GM21390 (cell line): ENCODE measurements at regions not wholly inside any gene's neighbourhood (a gene's known extent, or its start where the extent isn't known, plus 50 kb on each side); places are given as distances from the start of the nearest gene placed in this dataset.
"Not testable (repeated sequence)": the region's sequence is repeated elsewhere in the genome, so short reads cannot be mapped to it uniquely, and the experiment has no call there.

Source experiments
- ATAC-seq: cut with Tn5 transposase; IDR thresholded peaks from one replicate; pipeline ENCODE4 v1.9.1; 2021; ENCODE audit not compliant: unreplicated experiment

DNA sequence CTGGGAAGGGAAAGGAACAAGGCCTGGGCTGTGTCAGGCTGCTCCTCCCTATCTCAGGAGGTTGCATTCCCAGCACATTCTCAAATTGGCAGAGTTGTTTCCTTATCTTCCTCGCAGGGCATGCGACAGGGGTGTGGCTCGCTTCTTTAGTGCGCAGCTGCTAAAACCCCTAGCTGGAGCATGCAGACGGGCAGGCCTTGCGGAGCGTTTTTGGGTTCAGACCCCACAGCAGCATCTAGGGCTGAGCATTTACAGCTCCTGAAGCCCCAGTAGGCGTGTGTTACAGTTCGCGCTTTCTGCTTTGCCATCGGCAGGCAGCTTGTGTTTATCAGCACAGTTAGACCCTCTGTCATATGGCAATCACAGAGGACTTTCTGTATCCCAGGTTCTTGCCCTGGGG lies 392.4 kb downstream of the TECRL start:
- ATAC-seq = no peak

DNA sequence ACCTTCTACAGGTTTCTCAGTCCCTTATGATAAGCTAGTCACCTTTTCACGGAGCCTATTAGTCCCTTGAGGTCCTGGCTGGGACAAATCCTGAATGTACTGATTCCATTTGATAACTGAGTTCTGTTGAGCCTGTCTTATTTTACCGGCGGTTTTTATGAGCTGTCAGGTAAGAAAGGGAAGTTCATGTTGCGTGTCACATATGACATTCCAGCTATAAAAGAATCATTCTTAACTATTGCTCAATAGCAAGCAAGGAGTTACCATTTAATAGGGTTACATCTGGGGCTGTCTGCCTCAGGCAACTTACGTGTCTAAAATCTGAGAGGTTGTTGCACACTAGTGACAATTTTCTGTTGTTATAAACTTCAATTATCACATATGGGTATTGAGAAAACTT lies 394.6 kb downstream of the TECRL start:
- no peak for ATAC-seq

- peak; percentile 92 for ATAC-seq
Observed at GRCh38 chr4:64001229-64001898, 407.9 kb downstream of the TECRL start.

GRCh38 chr4:64000241-64000640 lies 409.0 kb downstream of the TECRL start:
- ATAC-seq = no peak

DNA sequence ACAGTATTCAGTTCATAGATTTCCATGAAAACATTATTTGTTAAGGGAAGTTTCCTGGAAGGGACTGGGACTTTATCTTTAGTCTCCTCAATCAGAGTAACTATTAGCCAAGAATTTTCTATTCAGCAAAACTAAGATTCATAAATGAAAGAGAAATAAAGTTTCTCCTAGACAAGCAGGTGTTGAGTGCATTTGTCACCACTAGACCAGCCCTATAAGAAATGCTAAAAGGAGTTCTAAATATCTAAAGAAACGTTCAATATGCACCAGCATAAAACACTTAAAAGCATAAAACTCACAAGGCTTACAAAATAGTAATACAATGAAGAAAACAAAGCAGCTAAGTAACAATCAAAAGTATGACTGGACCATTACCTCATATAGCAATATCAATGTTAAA lies 423.0 kb downstream of the TECRL start:
- ATAC-seq = no peak

DNA sequence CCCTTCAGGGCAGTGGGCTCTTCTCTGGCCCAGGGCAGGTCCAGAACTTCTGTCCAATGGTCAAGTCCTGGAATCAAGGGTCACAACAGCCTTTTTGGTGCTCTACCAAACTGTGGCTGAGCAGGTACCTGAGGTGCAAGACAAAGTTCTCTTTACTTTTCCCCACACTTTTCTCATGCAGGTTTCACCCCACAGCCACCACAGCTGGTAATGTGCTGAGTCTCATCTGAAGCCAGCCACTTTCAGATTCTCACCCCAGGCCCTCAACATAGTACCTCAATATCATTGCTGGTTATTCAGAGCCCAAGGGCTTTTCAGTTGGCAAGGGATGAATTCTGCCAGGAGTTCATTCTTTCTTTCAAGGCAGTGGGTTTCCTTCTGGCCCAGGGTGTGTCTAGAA lies 426.0 kb downstream of the TECRL start:
- no peak for ATAC-seq

DNA sequence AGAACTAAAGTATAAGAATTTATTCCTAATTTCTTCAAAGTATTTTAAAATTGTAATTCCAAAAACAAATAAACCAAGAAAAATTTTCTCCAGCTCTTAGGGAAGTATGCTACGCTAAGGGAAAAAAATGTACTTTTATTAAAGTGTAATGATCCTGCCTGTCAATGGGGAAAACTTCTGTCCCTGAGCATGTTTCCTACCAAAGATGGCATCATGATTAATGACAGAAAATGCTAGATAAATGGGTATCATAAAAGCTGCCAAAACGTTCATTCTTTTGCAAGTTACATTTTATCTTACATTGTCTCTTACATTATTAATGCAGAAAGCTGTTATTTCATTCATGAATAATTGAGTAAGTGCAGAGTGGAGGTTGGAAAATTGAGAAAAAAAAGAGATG lies 443.4 kb downstream of the TECRL start:
- ATAC-seq = no peak

DNA sequence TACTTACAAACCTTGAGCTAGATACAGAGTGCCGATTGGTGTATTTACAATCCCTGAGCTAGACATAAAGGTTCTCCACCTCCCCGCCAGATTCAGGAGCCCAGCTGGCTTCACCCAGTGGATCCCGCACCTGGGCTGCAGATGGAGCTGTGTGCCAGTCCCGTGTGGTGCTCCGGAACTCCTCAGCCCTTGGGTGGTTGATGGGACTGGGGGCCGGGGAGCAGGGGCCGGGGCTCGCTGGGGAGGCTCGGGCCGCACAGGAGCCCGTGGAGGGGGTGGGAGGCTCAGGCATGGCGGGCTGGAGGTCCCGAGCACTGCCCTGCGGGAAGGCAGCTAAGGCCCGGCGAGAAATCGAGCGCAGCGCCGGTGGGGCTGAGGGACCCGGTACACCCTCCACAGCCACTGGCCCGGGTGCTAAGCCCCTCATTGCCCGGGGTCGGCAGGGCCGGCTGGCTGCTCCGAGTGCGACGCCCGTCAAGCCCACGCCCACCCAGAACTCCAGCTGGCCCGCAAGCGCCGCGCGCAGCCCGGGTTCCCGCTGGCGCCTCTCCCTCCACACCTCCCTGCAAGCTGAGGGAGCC lies 466.5 kb downstream of the TECRL start:
- not testable (repeated sequence) for ATAC-seq

DNA sequence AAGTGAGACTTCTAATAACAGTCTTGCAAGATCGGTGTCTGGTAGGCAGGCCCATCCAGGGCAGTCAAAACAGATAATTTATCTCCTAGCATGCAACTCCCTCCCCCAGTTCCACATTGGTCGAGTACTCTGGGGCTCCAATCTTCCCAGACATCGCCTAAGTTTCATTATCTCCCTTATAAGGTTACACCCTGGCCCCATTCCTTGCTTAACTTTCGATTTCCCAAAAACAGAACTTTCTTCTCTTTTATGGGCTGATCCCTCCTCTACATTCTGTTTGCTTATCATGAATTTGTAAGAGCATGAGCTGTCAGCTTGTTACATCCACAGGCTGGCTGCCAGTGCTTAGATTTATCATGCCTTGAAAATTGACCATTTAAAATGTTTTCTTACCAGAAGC lies 471.3 kb downstream of the TECRL start:
- no peak for ATAC-seq

- ATAC-seq = no peak
Observed at GRCh38 chr4:63922146-63922545, 487.1 kb downstream of the TECRL start.

GRCh38 chr4:63921561-63921960 lies 487.7 kb downstream of the TECRL start:
- ATAC-seq = no peak

DNA sequence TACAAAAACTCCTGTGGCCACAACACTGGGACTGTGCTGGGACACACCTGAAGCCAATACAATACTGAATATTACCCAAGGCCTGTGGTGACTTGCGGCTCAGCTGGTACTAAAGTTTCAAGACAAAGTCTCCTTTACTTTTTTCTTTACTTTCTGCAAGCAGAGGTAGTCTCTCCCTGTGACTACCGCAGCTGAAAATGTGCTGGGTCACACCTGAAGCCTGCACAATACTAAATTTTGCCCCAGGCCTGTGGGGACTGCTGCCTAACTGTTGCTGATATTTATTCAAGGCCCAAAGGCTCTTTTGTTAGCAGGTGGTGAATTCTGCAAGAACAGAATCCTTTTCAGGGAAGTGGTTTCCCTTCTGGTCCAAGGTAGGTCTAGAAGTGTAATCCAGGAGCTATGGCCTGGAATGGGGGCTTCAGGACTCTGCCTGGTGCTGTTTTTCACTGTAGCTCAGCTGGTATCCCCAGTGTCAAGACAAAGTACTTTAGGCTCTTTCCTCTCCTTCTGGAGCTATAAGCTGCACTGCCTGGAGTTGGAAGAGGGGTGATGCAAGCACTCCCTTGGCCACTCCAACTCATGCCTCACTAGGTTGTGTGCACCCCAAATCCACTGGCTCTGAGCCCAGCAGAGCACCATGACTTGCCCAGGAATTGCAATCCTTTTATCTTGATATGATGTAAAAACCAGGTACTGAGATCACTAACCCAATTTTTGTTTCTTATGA lies 489.4 kb downstream of the TECRL start:
- ATAC-seq = no peak

GRCh38 chr4:63906660-63907183 lies 502.5 kb downstream of the TECRL start:
- no peak for ATAC-seq

DNA sequence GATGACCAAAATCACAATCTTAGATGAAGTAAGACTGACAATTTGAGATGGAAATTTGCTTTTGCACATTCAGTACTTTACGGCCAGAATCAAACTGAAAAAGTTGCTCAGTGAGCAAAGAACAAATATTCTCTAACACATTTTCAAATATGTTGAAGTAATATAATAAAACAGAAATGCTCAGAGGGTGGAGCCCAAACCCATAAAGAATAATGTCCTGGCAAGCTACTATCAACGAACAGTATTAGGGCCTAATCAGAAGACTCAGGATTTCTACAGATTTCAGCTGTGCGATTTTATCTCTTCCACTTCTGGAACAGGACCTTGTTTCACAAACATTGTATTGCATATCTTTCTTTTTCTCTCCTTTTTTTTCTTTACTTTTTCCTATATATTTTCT lies 505.0 kb downstream of the TECRL start:
- ATAC-seq = no peak

- no peak for ATAC-seq
Observed at GRCh38 chr4:63901304-63901703, 507.9 kb downstream of the TECRL start.

GRCh38 chr4:63898961-63899360 lies 510.3 kb downstream of the TECRL start:
- ATAC-seq = no peak

DNA sequence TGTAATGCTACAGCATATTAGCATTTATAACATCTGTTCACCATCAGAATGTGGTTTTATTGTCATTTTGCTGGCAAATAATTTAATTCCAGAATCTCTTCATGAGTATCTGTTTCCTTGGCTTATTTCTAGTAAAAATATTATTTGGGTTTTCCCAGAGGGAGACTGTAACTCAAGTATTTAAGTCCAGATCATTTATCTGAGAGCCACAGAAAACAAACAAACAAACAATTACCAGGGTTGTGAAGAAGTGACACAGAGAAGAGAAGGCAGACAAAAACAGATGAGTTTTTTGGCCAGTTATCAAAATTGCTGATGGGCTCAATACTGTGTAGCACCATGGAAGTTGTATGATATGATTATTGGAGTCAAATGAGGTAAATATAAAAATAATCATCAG lies 515.1 kb downstream of the TECRL start:
- ATAC-seq = no peak

GRCh38 chr4:63869370-63869769 lies 539.9 kb downstream of the TECRL start:
- no peak for ATAC-seq

DNA sequence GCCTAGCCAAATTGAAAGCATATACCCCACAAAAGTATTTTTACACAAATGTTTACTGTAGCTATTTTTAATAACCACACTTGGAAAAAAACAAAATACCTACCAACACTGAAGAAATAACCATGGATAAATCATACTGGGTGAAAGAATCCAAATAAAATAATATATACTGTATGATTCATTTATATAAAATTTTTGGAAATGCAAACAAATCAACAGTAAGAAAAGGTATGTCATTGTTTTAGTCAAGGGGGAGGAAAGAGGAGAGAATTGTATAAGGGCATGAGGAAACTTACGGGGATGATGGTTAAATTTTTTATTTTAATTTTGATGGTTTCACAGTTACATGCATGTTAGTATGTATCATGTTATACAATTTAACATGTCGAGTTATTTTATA lies 557.8 kb downstream of the TECRL start:
- no peak for ATAC-seq

DNA sequence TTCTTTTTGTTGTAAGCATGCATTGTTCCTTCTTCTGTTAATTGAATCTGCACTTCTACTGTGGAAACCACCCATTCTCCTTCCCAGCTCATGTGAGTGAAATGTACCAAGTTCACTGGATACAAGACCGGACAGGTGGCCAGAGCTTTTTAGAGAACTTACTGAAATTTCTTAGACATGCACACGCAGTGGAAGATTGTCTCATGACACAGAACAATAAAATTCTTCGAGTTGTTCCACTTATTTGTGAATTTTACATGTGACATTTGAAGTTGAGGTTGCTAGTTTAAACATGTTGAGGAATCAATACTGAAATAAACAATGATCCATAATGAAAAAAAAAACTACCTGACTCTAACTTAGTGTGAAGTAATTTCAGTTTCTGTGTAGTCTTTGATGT lies 568.0 kb downstream of the TECRL start:
- ATAC-seq = no peak

GRCh38 chr4:63831590-63832155 lies 577.6 kb downstream of the TECRL start:
- ATAC-seq = no peak
